ENCODE measurements at regions not wholly inside any gene's neighbourhood (a gene's known extent, or its start where the extent isn't known, plus 50 kb on each side); places are given as distances from the start of the nearest gene placed in this dataset.
"Not testable (repeated sequence)": the region's sequence is repeated elsewhere in the genome, so short reads cannot be mapped to it uniquely, and the experiment has no call there.

GRCh38 chr10:42690449-42691360 lies 52.3 kb upstream of the ZNF33B start:
- H3K27me3 ChIP-seq (ENCODE audit: control insufficient read depth, insufficient read depth), result no peaks in the 10 kb centered on the region
- DNase-seq (peak in 2 of 3 donors; percentile 47 to 51), ATAC-seq (no peak)
- 91% methylated on average over 29 of the region's 29 CpGs for WGBS
- H3K9me3 ChIP-seq (ENCODE audit: control insufficient read depth, low read length), result no peaks in the 10 kb centered on the region
- H3K4me1 ChIP-seq (ENCODE audit: control insufficient read depth, insufficient read depth, low read length), result no peaks in the 10 kb centered on the region
- no peak overlapping the region for H3K4me3 ChIP-seq (ENCODE audit: low read length)
- H3K27ac ChIP-seq (ENCODE audit: low read length), result no peak overlapping the region
- intact Hi-C loops (cut with DNase I), result no loop called here

- Histone ChIP-seq H3K4me1 (ENCODE audit: control insufficient read depth, insufficient read depth, low read length) (no peaks in the 10 kb centered on the region), H3K27me3 (ENCODE audit: control insufficient read depth, insufficient read depth) (no peaks in the 10 kb centered on the region), H3K9me3 (ENCODE audit: control insufficient read depth, low read length) (no peaks in the 10 kb centered on the region), H3K4me3 (ENCODE audit: low read length) (no peak overlapping the region), H3K27ac (ENCODE audit: low read length) (no peak overlapping the region)
- intact Hi-C loops (cut with DNase I), result no loop called here
- ATAC-seq (peak in 1 of 2 donors; percentile 19), DNase-seq (no peak)
- WGBS, result 91% methylated on average over 25 of the region's 25 CpGs
Measured at GRCh38 chr10:42691361-42692120, 53.2 kb upstream of the ZNF33B start.

- H3K27me3 ChIP-seq (ENCODE audit: control insufficient read depth, insufficient read depth), result no peaks in the 10 kb centered on the region
- H3K4me1 ChIP-seq (ENCODE audit: control insufficient read depth, insufficient read depth, low read length), result no peaks in the 10 kb centered on the region
- no peaks in the 10 kb centered on the region for H3K9me3 ChIP-seq (ENCODE audit: control insufficient read depth, low read length)
- WGBS, result 64% methylated on average over 2 of the region's 2 CpGs
- ATAC-seq (no peak), DNase-seq (no peak)
- H3K27ac ChIP-seq (ENCODE audit: low read length), result no peak overlapping the region
- H3K4me3 ChIP-seq (ENCODE audit: low read length), result no peak overlapping the region
- intact Hi-C loops (cut with DNase I), result no loop called here
Measured at GRCh38 chr10:42697926-42698325, 59.6 kb upstream of the ZNF33B start.

- no peaks in the 10 kb centered on the region for H3K4me1 ChIP-seq (ENCODE audit: control insufficient read depth, insufficient read depth, low read length)
- no peak overlapping the region for H3K4me3 ChIP-seq (ENCODE audit: low read length)
- H3K27ac ChIP-seq (ENCODE audit: low read length), result no peak overlapping the region
- no peaks in the 10 kb centered on the region for H3K9me3 ChIP-seq (ENCODE audit: control insufficient read depth, low read length)
- intact Hi-C loops (cut with DNase I), result no loop called here
- DNase-seq, result no peak
- 35% methylated on average over 4 of the region's 4 CpGs for WGBS
- ATAC-seq, result no peak
- no peaks in the 10 kb centered on the region for H3K27me3 ChIP-seq (ENCODE audit: control insufficient read depth, insufficient read depth)
Measured at GRCh38 chr10:42707234-42707633, 68.9 kb upstream of the ZNF33B start.

- not testable (repeated sequence) for DNase-seq; H3K9me3 ChIP-seq (ENCODE audit: control insufficient read depth, low read length)
- WGBS, result 69% methylated on average over 5 of the region's 5 CpGs
Measured at GRCh38 chr10:42719339-42719738, 63.3 kb upstream of the BMS1 start.

GRCh38 chr10:42722575-42722974 lies 60.0 kb upstream of the BMS1 start:
- no peaks in the 10 kb centered on the region for H3K9me3 ChIP-seq (ENCODE audit: control insufficient read depth, low read length)
- 64% methylated on average over 4 of the region's 4 CpGs for WGBS
- no peaks in the 10 kb centered on the region for H3K27me3 ChIP-seq (ENCODE audit: control insufficient read depth, insufficient read depth)
- no peaks in the 10 kb centered on the region for H3K4me1 ChIP-seq (ENCODE audit: control insufficient read depth, insufficient read depth, low read length)
- no peak overlapping the region for H3K27ac ChIP-seq (ENCODE audit: low read length)
- intact Hi-C loops (cut with DNase I), result no loop called here
- no peak overlapping the region for H3K4me3 ChIP-seq (ENCODE audit: low read length)
- ATAC-seq, result no peak
- DNase-seq, result no peak

More at GRCh38 chr10:42719339-42719738, 63.3 kb upstream of the BMS1 start:
- ATAC-seq; H3K4me3 ChIP-seq (ENCODE audit: low read length); H3K27ac ChIP-seq (ENCODE audit: low read length); intact Hi-C loops (cut with DNase I); H3K4me1 ChIP-seq (ENCODE audit: control insufficient read depth, insufficient read depth, low read length); H3K27me3 ChIP-seq (ENCODE audit: control insufficient read depth, insufficient read depth): not testable (repeated sequence)

GRCh38 chr10:42723549-42723948 lies 59.0 kb upstream of the BMS1 start:
- H3K27ac ChIP-seq (ENCODE audit: low read length); H3K9me3 ChIP-seq (ENCODE audit: control insufficient read depth, low read length); H3K27me3 ChIP-seq (ENCODE audit: control insufficient read depth, insufficient read depth); H3K4me1 ChIP-seq (ENCODE audit: control insufficient read depth, insufficient read depth, low read length); intact Hi-C loops (cut with DNase I); DNase-seq; H3K4me3 ChIP-seq (ENCODE audit: low read length); ATAC-seq: not testable (repeated sequence)
- WGBS, result 62% methylated on average over 3 of the region's 3 CpGs

- H3K9me3 ChIP-seq (ENCODE audit: control insufficient read depth, low read length); H3K4me3 ChIP-seq (ENCODE audit: low read length); H3K27me3 ChIP-seq (ENCODE audit: control insufficient read depth, insufficient read depth); H3K27ac ChIP-seq (ENCODE audit: low read length); intact Hi-C loops (cut with DNase I); ATAC-seq; H3K4me1 ChIP-seq (ENCODE audit: control insufficient read depth, insufficient read depth, low read length); DNase-seq: not testable (repeated sequence)
- WGBS, result 59% methylated on average over 2 of the region's 2 CpGs
Measured at GRCh38 chr10:42724660-42725059, 57.9 kb upstream of the BMS1 start.

GRCh38 chr10:42732266-42732665 lies 50.3 kb upstream of the BMS1 start:
- intact Hi-C loops (cut with DNase I), result no loop called here
- peak in 1 of 2 donors; percentile 14 for ATAC-seq
- WGBS, result 86% methylated on average over 4 of the region's 4 CpGs
- no peak overlapping the region for H3K27ac ChIP-seq (ENCODE audit: low read length)
- H3K4me3 ChIP-seq (ENCODE audit: low read length), result no peak overlapping the region
- no peak for DNase-seq
- no peaks in the 10 kb centered on the region for H3K4me1 ChIP-seq (ENCODE audit: control insufficient read depth, insufficient read depth, low read length)
- H3K9me3 ChIP-seq (ENCODE audit: control insufficient read depth, low read length), result no peaks in the 10 kb centered on the region
- peaks cover 2% of the 10 kb centered on the region for H3K27me3 ChIP-seq (ENCODE audit: control insufficient read depth, insufficient read depth)

All from right cardiac atrium (tissue), 5 donors.